ENCODE measurements at regions not wholly inside any gene's neighbourhood (a gene's known extent, or its start where the extent isn't known, plus 50 kb on each side); places are given as distances from the start of the nearest gene placed in this dataset.

- no peak for TF ChIP-seq TSHZ2 (CRISPR knock-in tag; IDR thresholded peaks at IDR 0.05)
- TF ChIP-seq PATZ1 (CRISPR knock-in tag; IDR thresholded peaks at IDR 0.05; ENCODE audit: borderline replicate concordance): no peak
- no peak for TF ChIP-seq ZNF565 (CRISPR knock-in tag; conservative IDR thresholded peaks at IDR 0.05; ENCODE audit: low read depth)
- no peak for TF ChIP-seq ESRRG (CRISPR knock-in tag; IDR thresholded peaks at IDR 0.05)
- TF ChIP-seq CSRNP3 (CRISPR knock-in tag; IDR thresholded peaks at IDR 0.05): no peak
Measured at GRCh38 chr13:56189978-56190377, 950.7 kb upstream of the PRR20A start.
